HG03135 (cell line): ENCODE measurements at regions not wholly inside any gene's neighbourhood (a gene's known extent, or its start where the extent isn't known, plus 50 kb on each side); places are given as distances from the start of the nearest gene placed in this dataset.

Source experiments
- ATAC-seq: cut with Tn5 transposase; IDR thresholded peaks from one replicate; pipeline ENCODE4 v1.9.1; 2021; ENCODE audit warnings: mild to moderate bottlenecking, moderate library complexity; ENCODE audit not compliant: unreplicated experiment

DNA sequence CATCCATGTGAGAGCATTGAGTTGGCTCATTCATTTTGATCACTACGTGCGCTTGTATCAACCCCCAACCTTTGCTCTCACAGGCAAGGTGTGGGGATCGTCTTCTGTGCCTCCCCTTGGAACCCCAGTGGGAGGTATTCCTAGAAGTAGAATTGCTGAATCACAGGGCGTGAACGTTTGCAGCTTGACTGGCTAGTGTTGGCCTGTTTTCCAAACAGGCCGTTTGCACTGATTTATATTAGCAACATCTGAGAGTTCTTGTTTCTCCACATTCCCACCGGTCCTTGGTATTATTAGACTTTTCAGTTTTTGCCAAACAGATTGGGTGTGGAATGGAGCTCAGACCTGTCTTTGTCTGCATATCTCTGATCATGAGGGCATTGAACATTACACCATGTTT is 288.6 kb upstream of the PWP1 start:
- no peak for ATAC-seq

DNA sequence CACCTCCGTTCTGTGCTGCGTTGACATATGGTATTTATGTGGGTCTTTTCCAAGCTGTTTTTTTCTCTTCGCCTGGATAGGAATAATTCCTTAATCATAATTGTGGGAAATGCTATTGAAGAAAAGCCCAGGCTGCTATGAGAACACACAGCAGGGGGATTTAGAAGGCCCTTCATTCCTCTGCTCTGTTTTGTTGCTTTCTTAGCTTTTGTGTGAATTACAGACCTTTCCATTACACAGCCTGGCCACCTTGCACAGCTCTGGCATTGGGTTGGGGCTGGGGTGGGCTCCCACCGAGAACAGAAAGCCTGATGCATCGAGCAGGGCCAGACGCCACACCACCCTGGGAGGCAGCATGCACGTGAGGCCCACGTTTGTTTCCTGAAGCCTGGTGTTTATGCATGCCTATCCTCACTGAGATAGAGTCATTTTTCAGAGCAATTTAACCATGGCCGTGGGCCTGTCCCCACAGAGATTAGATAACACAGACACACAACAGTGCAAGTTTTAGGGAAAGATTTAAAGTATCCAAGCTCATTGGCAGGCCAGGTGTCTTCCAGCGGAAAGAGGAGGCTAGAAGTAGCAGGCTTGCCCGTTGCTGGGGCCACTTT is 287.6 kb upstream of the PWP1 start:
- ATAC-seq, result no peak

DNA sequence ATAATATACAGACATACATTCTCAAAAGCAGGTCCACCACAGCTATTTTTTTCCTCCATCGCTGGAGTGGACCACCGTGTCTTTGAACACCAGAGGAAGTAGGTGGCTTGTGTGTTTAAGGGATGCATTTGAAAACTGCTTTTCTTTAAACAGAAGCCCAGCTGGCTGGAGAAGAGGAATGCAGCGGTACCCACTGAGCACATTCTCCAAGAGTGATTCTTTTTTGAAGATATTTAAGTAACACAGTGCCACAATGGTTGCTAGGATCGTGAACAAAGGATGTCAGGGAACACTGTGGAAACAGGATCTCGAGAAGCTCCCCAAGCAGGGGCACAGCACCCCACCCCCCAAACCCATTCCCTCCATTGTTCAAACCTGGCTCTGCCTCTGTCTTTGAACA is 286.6 kb upstream of the PWP1 start:
- no peak for ATAC-seq

DNA sequence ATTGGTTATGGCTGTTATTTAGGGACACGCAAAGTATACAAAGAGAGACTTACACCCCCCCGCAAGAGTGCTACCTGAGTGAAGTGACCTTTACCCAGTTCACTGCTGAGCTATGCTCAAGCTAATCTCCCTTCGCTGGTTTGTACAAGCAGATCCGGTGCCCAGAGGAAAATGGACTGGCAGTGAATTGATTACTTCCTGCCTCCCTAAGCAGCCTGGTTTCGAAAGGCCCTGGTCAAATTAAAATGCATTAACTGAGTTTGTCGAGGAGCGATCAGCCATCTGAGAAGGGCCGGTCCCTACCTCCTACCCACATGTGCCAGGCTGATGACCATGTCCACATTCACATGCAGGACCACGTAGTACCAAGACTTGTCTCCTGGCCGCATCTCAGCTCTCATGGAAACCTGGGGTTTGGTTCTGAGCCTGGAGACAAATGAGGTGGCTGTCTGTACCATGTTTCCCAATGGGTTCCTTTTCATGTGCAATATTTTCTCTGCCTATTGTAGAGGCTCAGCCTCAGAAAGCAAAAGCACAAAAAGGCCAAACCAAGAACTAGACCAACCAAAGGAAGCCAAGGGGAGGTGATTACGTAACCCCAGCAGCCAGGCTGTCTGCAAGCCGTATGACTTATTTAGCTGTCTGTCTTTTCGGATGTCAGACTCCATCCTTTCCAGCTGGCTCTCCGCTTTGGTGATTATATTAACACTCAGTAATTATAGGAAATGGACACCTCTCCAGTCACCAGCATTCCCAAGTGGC is 284.7 kb upstream of the PWP1 start:
- no peak for ATAC-seq

DNA sequence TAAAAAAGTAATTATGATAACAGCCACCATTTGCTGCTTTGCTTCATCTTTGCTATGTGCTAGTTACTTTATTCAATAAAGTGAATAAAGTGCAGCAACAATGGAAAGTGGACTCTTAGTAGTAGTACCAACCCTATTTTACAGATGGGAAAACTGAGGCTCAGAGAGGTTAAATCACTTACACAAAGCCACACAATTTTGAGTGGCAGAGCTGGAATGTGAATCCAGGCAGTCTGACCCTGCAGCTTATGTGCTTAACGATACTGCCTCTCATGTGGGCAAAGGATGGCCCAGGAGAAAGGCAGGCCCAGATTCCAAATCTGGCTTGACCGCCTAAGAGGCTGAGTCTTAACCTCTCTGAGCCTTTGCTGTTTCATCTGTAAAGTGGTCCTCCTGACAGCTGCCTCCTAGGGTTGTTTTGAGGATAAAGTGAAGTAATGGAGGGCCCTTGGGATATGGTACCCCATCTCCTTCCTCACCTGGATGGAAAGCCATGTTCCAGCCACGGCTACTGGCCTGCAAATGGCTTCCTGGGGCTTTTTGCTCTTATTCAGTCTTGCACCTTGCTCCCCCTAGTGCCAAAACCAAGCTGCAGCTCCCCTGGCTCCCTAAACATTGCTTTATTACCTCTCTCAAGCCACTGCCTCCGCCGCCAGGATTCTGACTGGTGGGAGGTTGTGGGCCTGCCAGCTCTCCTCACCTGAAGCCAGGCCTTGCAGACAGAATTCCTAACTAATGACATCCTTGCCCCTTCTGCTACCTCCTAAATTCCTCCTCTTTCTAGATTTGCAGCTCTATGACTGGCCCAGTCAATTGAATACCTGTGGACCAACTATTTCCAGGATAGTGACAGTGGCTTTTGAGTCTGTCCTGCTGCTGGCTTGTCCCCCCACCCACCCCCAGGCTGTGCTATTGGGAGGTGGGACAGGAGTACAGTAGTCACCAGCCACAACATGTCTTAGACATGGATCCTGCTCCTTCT is 283.3 kb upstream of the PWP1 start:
- ATAC-seq, result no peak

DNA sequence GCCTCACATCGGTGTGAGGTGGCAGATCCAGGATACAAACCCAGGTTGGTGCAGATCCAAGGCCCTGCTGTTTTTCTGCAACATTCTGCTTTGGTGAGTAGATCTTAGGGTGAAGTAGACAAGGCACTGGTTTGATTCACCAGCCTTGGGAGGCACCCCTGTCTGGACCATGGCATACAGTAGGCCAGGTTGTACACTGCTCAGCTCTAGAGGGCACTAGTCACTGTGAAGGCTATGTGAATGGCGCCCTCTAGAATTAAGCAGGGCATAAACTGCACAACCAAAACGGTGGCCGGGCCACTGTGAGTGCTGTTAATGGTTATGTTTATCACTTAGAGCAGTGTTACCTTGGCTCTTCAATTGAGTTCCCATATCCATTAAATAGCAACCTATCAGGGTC is 280.6 kb upstream of the PWP1 start:
- ATAC-seq, result no peak

DNA sequence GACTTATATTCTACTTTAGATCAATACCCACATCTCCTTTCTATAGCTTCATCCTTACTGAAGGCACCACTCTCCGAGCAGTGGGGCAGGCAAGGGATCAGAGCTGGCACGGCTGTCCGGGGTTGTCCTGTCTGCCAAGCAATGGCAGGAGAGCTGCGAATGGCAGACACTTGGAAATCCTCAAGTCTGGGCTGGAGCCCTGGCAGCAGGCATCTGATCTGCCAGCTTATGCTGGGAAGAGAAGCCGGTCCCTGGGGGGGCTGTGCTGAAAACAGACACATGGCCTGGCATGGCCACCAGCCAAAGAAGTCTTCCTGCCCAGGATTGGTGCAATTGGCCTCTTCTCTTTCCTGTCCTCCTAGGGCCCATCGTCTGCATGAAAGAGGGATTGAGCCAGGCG is 280.2 kb upstream of the PWP1 start:
- ATAC-seq, result no peak

DNA sequence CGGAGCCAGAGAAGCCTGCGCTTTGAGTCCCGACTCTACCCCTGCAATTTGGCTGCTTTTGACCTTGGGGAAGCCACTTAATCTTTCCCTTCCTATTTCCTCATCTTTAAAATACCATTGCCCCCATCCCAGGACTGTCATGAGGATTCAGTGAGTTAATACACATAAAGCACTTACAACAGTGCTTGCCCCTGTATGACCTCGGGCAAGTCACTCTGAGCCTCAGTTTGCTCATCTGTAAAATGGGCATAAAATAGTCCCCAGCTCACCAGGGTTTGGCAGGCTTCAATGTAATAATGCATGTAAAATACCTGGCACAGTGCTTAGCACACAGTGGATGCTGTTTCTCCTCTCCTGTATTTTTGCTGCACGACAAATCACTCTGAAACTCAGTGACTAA is 278.7 kb upstream of the PWP1 start:
- ATAC-seq, result no peak

DNA sequence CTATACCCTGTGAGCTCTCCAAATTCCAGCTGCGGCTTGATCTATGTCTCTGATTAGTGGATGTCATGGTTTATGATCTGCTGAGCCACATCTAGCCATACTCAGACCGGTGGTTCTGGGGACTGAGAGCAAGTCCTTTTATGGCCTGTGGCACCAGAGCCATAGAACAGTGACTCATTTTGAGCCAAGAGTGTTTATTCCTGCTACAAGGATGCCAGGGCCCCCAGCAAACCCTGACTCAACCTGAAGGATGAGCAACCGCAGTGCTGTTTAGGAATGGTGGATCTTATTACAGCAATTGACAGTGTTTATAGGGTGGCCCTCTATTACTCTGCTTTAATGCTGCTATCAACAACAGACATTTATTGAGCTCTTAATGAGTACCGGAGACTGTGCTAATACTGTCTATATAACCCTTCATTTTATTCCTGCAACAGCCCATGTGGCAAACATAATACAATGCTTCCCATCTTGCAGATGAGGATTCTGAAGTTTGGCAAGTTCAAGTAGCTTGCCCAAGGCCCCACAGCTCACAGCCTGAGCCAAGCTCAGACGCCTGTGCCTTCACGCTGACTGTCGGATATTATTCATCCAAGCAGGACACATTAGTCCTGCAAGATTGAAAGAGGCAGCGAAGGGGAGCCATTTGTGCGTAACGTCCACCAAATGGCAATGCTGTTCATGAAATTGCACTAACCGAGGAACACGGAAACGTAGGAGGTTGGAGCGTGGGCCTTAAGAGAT is 273.6 kb upstream of the PWP1 start:
- no peak for ATAC-seq

DNA sequence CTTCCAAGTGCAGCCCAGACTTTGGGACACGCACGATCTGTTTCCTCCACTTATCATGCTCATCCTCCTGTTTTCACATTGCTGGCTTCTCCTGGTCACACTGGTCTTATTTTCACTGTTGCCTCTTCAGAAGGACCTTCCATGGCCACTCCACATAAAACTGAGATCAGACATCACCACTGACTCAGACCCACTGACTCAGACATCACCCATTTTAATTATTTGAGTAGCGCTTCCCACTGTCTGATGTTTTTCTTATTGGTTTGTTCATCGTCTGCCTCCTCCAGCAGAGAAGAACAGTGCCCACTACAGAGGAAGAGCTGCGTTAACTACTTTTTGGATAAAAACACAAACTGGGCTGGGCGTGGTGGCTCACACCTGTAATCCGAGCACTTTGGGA is 270.5 kb upstream of the PWP1 start:
- no peak for ATAC-seq

DNA sequence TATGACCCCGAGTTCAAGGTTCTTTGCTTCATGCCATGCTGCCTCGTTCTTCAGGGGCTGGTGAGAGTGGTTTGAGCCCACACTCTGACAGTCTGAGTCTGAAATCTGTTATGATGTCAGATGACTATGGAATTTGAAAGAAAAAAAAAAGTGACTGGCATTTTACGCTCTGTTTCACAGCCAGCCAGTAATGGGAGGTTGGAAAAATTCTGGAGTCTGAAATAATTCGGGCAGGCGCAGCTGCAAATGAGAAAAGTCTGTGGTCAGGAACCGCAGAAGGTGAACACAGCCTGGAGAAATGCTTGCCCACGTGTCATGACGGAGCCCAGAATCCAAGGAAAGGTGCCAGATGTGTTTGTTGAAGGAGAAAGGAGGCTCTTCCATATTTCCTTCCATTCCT is 269.8 kb upstream of the PWP1 start:
- ATAC-seq, result no peak

DNA sequence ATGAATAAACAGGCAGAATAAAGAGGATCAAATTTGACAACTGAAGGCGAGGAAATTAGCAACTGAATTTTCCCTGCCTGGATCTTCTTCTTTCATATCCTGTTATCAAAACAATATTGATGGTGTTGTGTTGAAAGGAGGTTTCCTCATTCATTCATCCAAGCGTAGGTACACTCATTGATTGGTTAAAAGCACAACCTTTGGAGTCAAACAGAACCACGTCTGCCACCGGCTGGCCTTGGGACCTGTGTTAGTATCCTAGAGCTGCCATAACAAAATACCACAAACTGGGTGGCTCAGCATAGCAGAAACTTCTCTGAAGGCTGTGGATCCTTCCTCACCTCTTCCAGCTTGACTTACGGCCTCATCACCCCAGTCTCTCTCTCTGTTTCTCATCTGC is 268.6 kb upstream of the PWP1 start:
- ATAC-seq, result no peak

DNA sequence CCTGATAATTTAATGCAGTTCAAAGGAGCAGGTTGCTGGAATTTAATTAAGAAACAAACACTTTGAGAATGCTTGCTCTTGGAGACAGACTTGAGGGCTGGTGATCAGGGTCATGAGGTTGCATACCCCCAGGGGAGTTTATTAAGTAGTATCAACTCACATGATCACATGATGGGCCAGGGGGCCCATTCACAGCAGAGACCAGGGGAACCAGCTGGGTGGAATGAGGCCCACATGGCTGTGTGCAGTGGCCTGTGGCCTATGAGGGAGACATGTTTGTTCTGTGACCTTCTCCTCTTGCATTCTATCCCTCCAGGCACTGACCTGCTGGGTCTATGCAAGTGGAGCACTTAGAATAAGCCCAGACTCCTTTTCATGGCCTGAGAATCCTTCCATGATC is 266.6 kb upstream of the PWP1 start:
- no peak for ATAC-seq

DNA sequence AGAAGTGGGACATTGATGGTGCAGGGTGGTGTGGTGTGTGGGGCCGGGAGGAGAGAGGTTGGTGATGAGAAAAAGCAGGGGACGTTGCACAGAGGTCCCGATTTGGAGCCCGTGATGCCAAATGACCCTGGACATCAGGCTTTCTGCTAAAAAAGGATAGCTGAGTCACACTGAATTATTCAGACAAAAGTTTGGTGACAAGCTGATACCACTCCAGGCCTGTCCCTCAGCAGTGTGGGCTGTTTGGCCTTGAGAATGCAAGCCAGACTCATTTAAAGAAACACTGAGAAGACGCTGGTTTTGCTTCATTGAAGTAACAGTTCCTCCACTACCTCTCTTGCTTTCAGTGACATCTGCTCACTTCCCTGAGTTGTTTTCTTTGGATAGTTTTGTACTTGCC is 262.1 kb upstream of the PWP1 start:
- no peak for ATAC-seq

DNA sequence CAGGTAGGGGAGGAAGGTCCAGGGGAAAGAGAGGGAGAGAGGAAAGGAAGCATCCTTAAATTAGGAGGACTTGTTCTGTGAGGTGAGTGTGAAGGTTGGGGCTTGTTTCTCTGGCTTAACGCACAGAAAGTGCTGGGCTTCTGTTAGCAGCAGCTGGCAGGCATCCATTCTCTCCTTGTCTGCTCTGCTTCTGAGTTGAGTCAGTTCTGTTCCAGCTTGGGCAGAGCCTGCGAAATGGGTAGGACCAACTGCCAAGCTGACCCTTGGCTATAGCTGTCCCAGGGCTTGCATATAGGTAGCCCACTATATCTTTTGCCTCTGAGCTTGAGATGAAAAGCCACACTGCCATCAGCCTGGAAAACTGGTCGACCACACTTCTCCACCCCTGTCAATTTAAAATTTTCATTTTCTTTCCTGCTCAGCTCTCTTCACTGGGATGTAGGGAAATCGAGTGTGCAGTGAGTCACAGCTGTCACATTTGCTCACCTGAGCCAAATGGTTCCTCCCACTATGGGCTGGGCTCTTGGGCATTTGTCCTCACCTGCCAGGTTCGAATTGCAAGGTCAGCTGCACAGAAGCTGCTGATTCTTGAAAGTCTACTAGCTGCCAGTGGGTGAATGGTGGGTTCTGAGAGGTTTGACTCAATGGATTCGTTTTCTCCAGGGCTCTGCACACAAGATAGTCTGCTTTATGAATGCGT is 256.4 kb upstream of the PWP1 start:
- no peak for ATAC-seq

DNA sequence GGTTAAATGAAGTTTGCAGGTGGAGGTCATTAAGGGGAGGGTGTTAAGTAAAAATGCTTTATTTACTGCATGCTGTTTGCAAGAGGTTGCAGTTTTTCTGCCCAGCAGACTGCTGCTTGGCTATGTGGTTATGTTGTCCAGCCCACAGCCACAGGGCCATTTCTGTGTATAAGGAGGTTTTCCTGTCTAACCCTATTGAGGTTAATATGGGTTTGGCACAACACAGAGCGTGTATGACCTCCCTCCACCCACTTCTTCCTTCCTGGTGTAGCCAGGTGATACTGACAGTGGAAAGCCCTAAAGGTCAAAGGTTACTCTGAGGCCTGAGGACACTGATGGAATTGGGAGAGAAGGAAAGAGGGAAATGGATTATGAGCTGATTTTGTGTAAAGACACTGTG is 253.7 kb upstream of the PWP1 start:
- no peak for ATAC-seq

DNA sequence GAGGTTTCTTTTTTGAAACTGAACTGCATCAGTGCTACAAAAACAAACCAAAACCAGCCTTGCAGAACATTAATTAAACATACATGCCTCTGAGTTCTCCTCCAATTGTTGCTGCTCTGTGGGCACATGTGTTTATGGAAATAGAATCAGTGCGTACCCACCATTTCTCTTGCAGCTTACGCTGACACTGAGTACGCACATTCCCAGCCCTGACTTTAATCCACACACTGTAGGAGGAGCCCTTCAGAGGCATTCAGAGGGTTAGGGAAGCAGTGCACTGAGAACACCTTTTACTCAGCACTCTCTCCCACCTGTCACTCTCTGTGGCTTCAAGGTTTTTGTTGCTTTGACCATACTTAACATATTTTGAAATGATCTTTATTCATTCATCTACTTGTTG is 250.5 kb upstream of the PWP1 start:
- ATAC-seq, result no peak

DNA sequence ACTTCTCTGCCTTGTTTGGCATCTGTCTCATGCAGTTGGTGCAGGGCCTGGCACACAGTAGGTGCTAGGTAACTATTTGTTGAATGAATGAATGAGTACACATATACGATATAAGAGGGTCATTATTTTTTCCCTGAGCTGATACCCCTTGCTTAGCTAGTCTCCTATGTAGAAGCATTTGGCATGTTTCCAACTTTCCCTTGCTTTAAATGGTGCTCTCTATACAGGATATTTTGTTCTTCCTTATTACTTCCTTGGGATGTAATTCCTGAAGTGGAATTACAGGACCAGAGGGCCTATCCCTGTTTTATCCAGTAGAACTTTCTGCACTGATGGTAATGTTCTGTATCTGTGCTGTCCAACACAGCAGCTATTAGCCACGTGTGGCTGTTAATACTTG is 250.1 kb upstream of the PWP1 start:
- ATAC-seq, result no peak

DNA sequence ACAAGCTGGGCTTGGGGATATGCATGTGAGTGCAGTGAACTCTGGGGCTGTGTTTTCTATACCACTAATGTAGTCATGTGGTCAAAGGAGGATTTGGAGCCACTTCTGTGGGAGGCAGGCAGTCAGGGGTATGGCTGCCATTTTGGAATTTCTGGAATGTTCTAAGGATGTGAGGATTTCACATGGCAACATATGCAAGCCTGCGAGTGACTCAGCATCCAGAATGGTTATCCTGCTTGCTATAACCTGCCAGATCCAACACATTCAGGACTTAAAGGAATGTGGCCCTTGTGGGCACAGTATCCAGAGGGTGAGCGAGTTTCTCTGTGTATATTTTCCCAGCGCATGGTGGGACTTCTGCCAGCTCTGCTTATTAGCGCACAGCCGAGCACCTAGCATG is 249.2 kb upstream of the PWP1 start:
- no peak for ATAC-seq

DNA sequence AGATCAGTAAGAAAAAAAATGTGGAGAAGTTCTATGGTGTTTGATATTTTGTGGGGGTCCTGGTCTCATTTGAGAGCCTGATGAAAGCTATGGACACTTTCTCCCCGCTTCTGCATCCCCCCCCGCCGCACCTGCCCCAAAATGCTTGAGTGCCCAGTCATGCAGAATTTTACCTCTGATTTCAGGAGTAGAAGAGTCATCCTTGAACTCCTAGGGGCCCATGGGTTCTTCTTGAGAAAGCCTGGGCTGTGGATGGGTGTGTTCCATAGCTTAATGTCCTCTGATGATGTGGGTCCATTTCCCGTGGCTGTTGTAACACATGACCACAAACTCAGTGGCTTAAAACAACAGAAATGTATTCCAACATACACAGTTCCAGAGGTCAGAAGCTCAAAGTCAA is 248.8 kb upstream of the PWP1 start:
- no peak for ATAC-seq

DNA sequence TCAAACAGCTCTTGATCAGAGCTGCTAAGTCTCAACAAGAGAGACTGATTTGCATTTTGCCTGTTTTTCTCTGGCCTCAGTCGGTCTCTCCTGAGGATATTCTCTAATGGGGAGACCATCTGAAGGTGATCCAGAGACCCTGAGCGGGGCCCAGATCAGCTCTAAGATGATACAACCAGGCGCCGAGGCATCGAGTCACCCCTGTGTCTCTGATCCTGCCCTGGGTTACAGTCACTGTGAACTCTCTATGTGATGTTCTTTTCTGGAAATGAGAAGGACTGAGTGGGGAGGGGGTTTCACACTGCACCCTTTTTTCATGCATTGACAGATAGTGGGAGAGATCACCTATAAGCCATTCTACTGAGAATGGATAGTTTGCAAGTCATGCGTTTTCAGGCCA is 247.6 kb upstream of the PWP1 start:
- no peak for ATAC-seq
